Liver (tissue), 8 donors: ENCODE measurements at regions not wholly inside any gene's neighbourhood (a gene's known extent, or its start where the extent isn't known, plus 50 kb on each side); places are given as distances from the start of the nearest gene placed in this dataset.

ENCODE experiments used
- DNase-seq: peaks from one replicate; pipeline ENCODE4 v3.0.0-alpha.2; 2017; ENCODE audit warnings: low spot score
- H3K27ac ChIP-seq, 2 donors: one replicate each; pipeline ENCODE4 v1.7.0; 2013; ENCODE audit warnings: inconsistent platforms in 2 of 2, low read length in 2 of 2, control low read depth in 1 of 2, low read depth in 1 of 2, mild to moderate bottlenecking in 1 of 2
- H3K27me3 ChIP-seq, 4 donors: one replicate each; pipeline versions ENCODE4 v1.6.1 to v1.7.0; 2013; ENCODE audit warnings: low read length in 3 of 4, inconsistent platforms in 1 of 4, mild to moderate bottlenecking in 1 of 4, moderate library complexity in 1 of 4; ENCODE audit not compliant: control insufficient read depth in 4 of 4, insufficient read depth in 4 of 4
- H3K36me3 ChIP-seq, 4 donors: one replicate each; pipeline versions ENCODE4 v1.6.1 to v1.7.0; 2013; ENCODE audit warnings: low read length in 3 of 4, mild to moderate bottlenecking in 3 of 4, low read depth in 1 of 4, moderate library complexity in 1 of 4; ENCODE audit not compliant: control insufficient read depth in 4 of 4, insufficient read depth in 3 of 4
- H3K4me1 ChIP-seq, 4 donors: one replicate each; pipeline versions ENCODE4 v1.6.1 to v1.7.0; 2013; ENCODE audit warnings: low read length in 3 of 4, mild to moderate bottlenecking in 3 of 4, moderate library complexity in 1 of 4; ENCODE audit not compliant: control insufficient read depth in 4 of 4, insufficient read depth in 4 of 4
- H3K4me3 ChIP-seq, 3 donors: one replicate each; pipeline versions ENCODE4 v1.6.1 to v1.7.0; 2013; ENCODE audit warnings: low read length in 3 of 3, control low read depth in 1 of 3, low read depth in 1 of 3, mild to moderate bottlenecking in 1 of 3
- H3K9ac ChIP-seq, 2 donors: one replicate each; pipeline ENCODE4 v1.7.0; 2013; ENCODE audit warnings: low read length in 2 of 2, mild to moderate bottlenecking in 2 of 2, moderate library complexity in 2 of 2, control low read depth in 1 of 2, low read depth in 1 of 2
- H3K9me3 ChIP-seq, 4 donors: one replicate each; pipeline versions ENCODE4 v1.6.1 to v1.7.0; 2013; ENCODE audit warnings: low read length in 3 of 4; ENCODE audit not compliant: control insufficient read depth in 4 of 4
- ATF3 ChIP-seq: IDR thresholded peaks from 2 replicates; pipeline ENCODE4 v1.6.1; 2016; ENCODE audit warnings: antibody characterized with exemption
- CTCF ChIP-seq: fragments of 150-350 bp; IDR thresholded peaks from 2 replicates; pipeline ENCODE4 v1.5.1; 2017; ENCODE audit warnings: improper control_type of control experiment, low read depth, low read length; ENCODE audit not compliant: missing input control
- EGR1 ChIP-seq, 2 donors: IDR thresholded peaks; 2 replicates each; pipeline ENCODE4 v1.6.1; 2016 to 2018; ENCODE audit warnings: antibody characterized with exemption in 2 of 2, low read depth in 2 of 2
- FOXA1 ChIP-seq: IDR thresholded peaks from 2 replicates; pipeline ENCODE4 v1.6.1; 2016; ENCODE audit warnings: antibody characterized with exemption
- FOXA2 ChIP-seq: IDR thresholded peaks from 2 replicates; pipeline ENCODE4 v1.6.1; 2016; ENCODE audit warnings: antibody characterized with exemption
- GABPA ChIP-seq, 2 donors: IDR thresholded peaks in 1 of 2; conservative IDR thresholded peaks in 1 of 2; 2 replicates each; pipeline ENCODE4 v1.6.1; 2016; ENCODE audit warnings: antibody characterized with exemption in 2 of 2, mild to moderate bottlenecking in 1 of 2, moderate library complexity in 1 of 2
- HNF4A ChIP-seq, 2 donors: conservative IDR thresholded peaks; 2 replicates each; pipeline ENCODE4 v1.6.1; 2016; ENCODE audit warnings: antibody characterized with exemption in 2 of 2, mild to moderate bottlenecking in 2 of 2
- JUND ChIP-seq, 2 donors: IDR thresholded peaks; 2 replicates each; pipeline ENCODE4 v1.6.1; 2016; ENCODE audit warnings: antibody characterized with exemption in 2 of 2
- NR2F2 ChIP-seq: IDR thresholded peaks from 2 replicates; pipeline ENCODE4 v1.6.1; 2016; ENCODE audit warnings: antibody characterized with exemption
- RAD21 ChIP-seq, 2 donors: IDR thresholded peaks; 2 replicates each; pipeline ENCODE4 v1.6.1; 2016; ENCODE audit warnings: antibody characterized with exemption in 2 of 2, mild to moderate bottlenecking in 2 of 2
- REST ChIP-seq: IDR thresholded peaks from 2 replicates; pipeline ENCODE4 v1.6.1; 2016; ENCODE audit warnings: antibody characterized with exemption, mild to moderate bottlenecking
- RXRA ChIP-seq, 2 donors: IDR thresholded peaks; 2 replicates each; pipeline ENCODE4 v1.6.1; 2017 to 2018; ENCODE audit warnings: antibody characterized with exemption in 2 of 2, mild to moderate bottlenecking in 1 of 2
- SP1 ChIP-seq: IDR thresholded peaks from 2 replicates; pipeline ENCODE4 v1.6.1; 2018; ENCODE audit warnings: antibody characterized with exemption, mild to moderate bottlenecking
- TAF1 ChIP-seq: conservative IDR thresholded peaks from 2 replicates; pipeline ENCODE4 v1.6.1; 2016; ENCODE audit warnings: antibody characterized with exemption, mild to moderate bottlenecking
- YY1 ChIP-seq: IDR thresholded peaks from 2 replicates; pipeline ENCODE4 v1.6.1; 2016; ENCODE audit warnings: antibody characterized with exemption, mild to moderate bottlenecking
- ZBTB33 ChIP-seq: IDR thresholded peaks from 2 replicates; pipeline ENCODE4 v1.6.1; 2016; ENCODE audit warnings: antibody characterized with exemption
- WGBS: extraction: QIAGEN DNeasy Blood & Tissue Kit; methylation state at CpG from one replicate; pipeline ENCODE4 v1.1.7; 2013; 5-methylcytosine and 5-hydroxymethylcytosine counted together
- donor health status: healthy.
- donor health status: healthy.
- donor health status: healthy.
- donor health status: healthy.
- donor health status: healthy.

GRCh38 chr4:114209584-114209983 is 230.1 kb upstream of the ARSJ start:
- Histone ChIP-seq H3K27me3 (no peaks in the 10 kb centered on the region), H3K27ac (no peak overlapping the region), H3K9me3 (no peaks in the 10 kb centered on the region), H3K4me1 (no peaks in the 10 kb centered on the region), H3K36me3 (no peaks in the 10 kb centered on the region), H3K9ac (no peak overlapping the region), H3K4me3 (no peak overlapping the region)
- no peak for TF ChIP-seq YY1
- TF ChIP-seq JUND (IDR thresholded peaks at IDR 0.05) = no peak
- no peak for TF ChIP-seq FOXA1
- no peak for TF ChIP-seq ZBTB33
- TF ChIP-seq TAF1 = no peak
- no peak for TF ChIP-seq EGR1 (IDR thresholded peaks at IDR 0.05; ENCODE audit: low read depth in 2 of 2)
- no peak for TF ChIP-seq REST
- no peak for TF ChIP-seq GABPA (IDR thresholded peaks at IDR 0.05 in 1 of 2, conservative IDR thresholded peaks at IDR 0.05 in 1 of 2)
- DNase-seq = no peak

- 75% methylated on average over 3 of the region's 3 CpGs for WGBS
- Histone ChIP-seq H3K36me3 (no peaks in the 10 kb centered on the region), H3K27me3 (no peaks in the 10 kb centered on the region), H3K9me3 (no peaks in the 10 kb centered on the region), H3K4me3 (no peak overlapping the region), H3K27ac (no peak overlapping the region), H3K9ac (no peak overlapping the region), H3K4me1 (no peaks in the 10 kb centered on the region)
- no peak for TF ChIP-seq FOXA2
- no peak for TF ChIP-seq RXRA (IDR thresholded peaks at IDR 0.05)
- no peak for TF ChIP-seq ZBTB33
- no peak for TF ChIP-seq SP1
- no peak for TF ChIP-seq JUND (IDR thresholded peaks at IDR 0.05)
- no peak for TF ChIP-seq FOXA1
- TF ChIP-seq TAF1 = no peak
- no peak for TF ChIP-seq EGR1 (IDR thresholded peaks at IDR 0.05; ENCODE audit: low read depth in 2 of 2)
- no peak for TF ChIP-seq REST
- no peak for TF ChIP-seq HNF4A (conservative IDR thresholded peaks at IDR 0.05)
- no peak for TF ChIP-seq CTCF
- no peak for TF ChIP-seq ATF3
- TF ChIP-seq YY1 = no peak
- TF ChIP-seq NR2F2 = no peak
- no peak for TF ChIP-seq RAD21 (IDR thresholded peaks at IDR 0.05)
- no peak for DNase-seq
These were observed 232.1 kb upstream of the ARSJ start for GRCh38 chr4:114211556-114211955.
